ENCODE measurements at regions not wholly inside any gene's neighbourhood (a gene's known extent, or its start where the extent isn't known, plus 50 kb on each side); places are given as distances from the start of the nearest gene placed in this dataset.
A peak's percentile ranks its signal among the peaks of the same experiment; 100 is the strongest.

DNA sequence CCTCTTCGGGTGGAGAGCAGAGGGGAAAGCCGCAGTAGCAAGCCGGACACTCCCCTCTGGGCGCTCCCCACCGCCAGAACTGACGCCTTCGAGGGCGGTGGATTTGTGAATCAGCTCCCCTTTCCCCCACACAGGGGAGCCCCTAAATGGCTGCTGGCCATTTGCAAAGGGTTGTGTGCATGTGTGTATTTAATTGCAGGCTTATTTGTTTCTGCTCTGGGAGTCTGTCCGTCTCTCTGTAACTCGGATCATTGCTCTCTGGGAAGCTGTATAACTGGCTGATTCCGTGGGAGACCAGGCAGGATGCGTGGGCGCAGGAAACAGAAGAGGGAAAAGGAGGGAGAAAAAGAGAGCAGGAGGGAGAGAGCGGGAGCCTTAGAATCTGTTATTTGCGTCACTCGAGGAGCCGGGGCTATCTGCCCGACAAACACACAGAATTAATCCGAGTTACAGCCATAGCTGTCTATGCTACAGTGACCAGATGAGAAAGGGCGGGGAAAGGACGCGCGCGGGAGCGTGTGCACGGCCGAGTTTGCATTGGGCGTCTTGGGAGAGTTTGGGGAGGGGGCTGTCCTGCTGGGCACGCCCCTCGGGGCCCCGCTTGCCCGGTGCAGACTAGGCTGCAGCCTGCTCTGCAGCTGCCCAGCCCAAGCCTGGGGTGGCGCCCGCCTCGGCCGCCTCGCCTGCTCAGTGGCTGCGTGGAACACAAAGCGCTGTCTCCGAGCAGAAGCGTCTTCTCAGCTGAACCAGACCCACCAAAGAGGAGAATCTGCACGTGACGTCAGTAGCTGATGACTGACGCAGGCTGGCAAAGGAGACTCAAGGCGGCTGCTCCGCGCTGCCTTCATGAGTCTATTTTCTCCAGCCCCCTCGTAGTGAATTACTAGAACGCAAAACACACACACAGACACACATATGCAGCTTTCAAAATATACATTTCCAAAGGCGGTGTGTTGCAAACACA lies 105.3 kb upstream of the HSD17B12 start:
- no peak for FAIRE-seq
- peak in 1 of 2 donors; percentile 51 for DNase-seq (ENCODE audit: low spot score in 2 of 2)

- no peak for FAIRE-seq
- DNase-seq (ENCODE audit: low spot score in 2 of 2): no peak
Observed at GRCh38 chr11:43575913-43576310, 104.6 kb upstream of the HSD17B12 start.

DNA sequence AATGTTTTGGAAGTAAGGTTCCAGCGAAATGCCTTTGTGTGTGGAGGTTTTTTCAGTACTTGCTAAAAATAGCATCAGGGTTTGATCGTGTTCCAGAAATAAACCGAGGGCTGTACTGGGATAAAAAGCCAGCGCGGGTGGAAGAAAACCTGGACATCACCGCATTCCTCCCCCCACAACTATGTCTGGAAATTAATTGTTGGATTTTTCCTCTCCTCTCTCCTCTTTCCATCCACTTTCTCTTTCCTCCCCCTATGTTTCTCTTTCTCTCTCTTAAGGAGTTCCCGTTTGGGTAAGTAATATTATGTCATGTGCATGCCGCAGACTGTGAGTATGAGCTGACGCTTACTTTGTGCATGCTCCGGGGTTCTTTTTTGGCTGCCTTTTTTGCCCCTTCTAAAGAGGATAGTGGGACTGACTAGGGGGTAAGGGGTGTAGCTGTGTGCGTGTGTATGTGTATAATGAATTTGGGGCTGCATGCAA lies 104.2 kb upstream of the HSD17B12 start:
- DNase-seq (ENCODE audit: low spot score in 2 of 2) (no peak), FAIRE-seq (no peak)

- peak; percentile 64 to 65 for DNase-seq (ENCODE audit: low spot score in 2 of 2)
- no peak for FAIRE-seq
Observed at GRCh38 chr11:43576803-43577521, 103.6 kb upstream of the HSD17B12 start.

DNA sequence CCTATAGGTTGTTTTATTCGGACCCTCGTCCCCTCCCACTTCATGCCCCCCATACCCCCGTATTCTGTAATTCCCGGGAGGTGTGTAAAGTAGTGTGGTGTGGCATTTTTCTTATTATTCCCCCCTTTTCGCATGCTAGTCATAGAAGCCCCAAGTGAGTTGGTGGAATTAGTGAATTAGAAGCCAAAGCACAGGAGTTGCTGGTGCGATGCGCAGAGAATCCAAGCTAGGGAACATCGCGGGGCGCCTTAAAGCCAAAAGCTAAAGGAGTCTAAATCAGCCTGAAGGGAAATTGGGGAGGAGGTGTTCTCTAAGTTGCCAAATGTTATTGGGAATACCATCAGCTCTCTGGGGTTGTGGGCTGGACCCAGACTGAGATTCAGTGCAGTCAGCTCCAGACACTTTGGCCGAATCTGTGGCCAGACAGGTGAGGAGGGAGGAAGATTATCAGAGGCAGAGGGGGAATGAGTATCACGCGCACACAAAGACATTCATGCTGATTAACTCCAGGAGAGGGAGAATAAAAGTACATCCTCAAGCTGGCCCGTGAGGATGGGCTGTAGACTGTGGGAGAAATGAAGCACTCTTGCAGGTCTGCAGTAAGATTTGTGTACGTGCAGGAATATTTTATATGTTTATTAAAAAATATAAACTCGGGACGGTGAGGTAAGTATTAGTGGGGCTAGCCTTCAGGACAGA lies 102.8 kb upstream of the HSD17B12 start:
- FAIRE-seq (no peak), DNase-seq (ENCODE audit: low spot score in 2 of 2) (no peak)

DNA sequence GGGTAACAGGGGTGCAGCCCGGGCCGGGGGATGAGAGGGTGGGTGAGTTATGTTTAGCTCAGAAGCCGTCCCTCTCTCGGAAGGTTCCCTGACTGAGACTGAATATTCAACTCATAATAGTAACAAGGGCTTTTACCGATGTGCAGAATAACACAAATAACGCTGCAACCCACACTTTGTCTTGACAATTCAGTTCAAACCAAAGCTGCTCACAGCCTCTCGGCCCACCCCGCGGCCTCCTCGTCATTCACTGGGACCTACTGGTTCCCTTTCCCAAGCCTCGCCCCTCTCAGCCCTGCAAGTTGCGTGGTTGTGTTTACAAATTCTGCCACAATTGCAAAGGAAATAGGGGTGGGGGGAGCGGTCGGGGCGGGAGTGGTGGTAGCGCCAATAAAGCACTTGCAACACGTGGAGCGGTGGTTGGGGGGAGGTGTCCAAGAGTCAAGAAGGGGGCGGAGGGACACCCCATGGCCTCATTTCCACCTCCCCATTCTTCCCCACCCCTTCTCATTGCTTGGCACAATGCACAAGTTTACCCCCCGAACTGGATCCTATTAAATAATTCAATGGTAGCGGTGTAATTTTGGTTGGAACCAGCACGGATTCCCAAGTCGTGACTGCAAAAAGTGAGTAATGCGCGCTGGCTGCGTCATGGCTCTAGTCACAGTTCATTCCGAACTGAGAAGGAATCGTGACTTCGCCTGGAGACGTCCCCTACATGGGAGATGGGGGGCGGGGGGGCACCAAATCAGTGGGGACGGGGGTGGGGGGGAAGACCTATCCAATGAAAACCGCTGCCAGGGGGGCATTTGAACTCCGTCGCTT lies 102.0 kb upstream of the HSD17B12 start:
- FAIRE-seq (no peak), DNase-seq (ENCODE audit: low spot score in 2 of 2) (peak in 1 of 2 donors; percentile 41)

DNA sequence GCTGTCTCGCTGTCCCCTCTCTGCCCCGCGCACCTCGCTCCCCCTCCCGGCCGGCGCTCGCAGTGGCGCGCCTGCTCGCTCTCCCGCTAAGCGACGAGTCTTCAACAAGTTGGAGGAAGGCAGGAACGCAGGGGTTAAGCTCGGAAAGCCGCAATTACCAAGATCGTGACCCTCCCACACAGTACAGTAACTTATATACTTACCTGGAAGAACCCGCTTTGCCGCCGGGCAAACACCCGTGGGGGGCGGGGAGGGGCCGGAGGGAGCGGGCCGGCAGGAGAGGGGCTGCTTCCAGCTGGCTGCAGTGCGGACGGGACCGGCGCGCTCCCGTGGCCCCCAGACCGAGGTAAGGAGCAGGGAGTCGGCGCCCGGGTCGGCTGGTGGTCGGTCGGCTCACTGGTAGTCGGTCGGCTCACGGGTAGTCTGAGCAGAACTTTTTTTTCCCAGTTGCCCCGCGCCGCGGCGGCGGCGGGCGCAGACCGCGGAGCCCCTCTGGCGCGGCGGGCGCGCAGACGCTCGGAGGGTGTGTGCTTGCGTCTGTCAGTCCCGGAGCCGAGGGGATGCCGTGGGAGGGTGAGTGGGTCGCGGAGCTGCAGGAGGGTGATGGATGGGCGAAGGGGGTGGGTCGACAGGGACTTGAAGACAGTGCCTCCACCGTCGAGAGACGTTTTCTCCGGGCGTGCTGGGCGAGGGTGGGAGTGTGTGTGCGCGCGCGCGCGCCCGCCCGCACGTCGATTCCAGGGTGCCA lies 101.2 kb upstream of the HSD17B12 start:
- FAIRE-seq (no peak), DNase-seq (ENCODE audit: low spot score in 2 of 2) (no peak)

GRCh38 chr11:43579919-43580276 lies 100.6 kb upstream of the HSD17B12 start:
- DNase-seq (ENCODE audit: low spot score in 2 of 2) (no peak), FAIRE-seq (no peak)

DNA sequence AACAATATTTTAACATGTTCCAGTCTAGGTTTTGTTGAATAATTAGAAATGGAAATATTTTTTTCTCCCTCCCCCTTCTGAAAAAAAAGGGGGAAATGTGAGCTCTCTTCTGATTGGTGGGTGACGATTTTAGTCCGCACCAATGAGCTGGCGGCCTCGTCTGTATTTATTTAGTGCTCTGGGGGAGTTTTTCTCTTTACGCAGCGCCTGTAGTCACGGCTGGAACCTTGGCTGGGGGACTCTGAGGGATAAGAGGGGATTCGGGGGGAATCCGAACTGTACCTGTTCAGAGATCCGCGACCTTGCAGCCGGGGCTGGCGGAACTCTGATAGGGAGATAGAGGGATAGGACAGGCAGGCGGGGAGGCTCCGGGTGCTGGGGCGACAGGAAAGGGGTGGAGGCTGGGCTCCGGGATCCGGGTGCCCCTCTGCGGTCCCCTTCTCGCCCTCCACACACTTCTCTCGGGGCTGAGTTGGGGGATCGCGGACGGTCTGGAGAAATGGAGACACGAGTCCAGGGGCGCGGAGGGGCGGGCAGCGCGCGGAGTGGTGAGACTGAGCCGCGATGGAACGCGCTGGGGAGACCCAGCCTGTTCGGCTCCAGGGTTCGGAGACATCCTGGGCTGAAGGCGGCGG lies 99.7 kb upstream of the HSD17B12 start:
- FAIRE-seq (no peak), DNase-seq (ENCODE audit: low spot score in 2 of 2) (peak; percentile 49 to 56)

- no peak for FAIRE-seq
Observed at GRCh38 chr11:43581370-43582023, 99.0 kb upstream of the HSD17B12 start.

DNA sequence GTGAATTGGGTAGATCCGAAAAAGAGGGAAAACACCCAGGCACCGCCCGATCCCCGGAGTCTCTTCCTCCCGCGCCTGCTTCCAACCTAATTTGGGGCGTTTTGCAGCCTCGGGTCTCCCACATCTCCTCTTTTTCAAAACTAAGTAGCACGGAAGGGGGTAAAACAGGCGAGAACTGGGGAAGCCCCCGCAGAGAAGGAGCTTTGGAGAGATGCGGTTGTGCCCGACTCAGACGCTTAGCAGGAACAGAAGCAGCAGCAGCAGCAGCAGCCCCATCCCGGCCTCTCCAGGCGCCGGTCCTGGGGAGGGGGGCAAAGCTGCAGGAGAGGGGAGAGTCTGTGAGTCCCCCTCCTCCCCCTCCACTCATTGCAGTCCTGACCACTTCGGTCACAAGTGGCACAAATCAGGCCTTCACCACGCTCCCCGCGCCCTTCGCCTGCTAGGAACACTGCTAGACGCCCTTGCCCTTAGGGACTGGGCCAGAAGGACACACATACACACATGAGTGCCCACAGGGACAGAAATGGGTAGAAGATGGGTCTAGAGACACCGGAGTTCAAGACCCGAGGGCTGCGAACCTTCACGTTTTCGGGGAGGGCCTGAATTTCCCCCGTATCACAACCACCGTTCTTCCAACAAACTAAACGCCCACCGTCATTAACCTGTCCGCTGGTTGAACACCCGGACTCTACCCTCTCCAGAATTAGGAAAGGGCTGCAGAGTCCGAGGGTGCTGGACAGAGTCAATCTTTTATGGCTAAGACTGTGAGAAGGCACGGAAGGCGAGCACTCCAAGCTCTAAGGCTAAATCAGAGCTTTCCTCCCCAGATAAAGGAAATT lies 98.3 kb upstream of the HSD17B12 start:
- no peak for DNase-seq (ENCODE audit: low spot score in 2 of 2)
- FAIRE-seq: no peak

More at GRCh38 chr11:43581370-43582023, 99.0 kb upstream of the HSD17B12 start:
- no peak for DNase-seq (ENCODE audit: low spot score in 2 of 2)

DNA sequence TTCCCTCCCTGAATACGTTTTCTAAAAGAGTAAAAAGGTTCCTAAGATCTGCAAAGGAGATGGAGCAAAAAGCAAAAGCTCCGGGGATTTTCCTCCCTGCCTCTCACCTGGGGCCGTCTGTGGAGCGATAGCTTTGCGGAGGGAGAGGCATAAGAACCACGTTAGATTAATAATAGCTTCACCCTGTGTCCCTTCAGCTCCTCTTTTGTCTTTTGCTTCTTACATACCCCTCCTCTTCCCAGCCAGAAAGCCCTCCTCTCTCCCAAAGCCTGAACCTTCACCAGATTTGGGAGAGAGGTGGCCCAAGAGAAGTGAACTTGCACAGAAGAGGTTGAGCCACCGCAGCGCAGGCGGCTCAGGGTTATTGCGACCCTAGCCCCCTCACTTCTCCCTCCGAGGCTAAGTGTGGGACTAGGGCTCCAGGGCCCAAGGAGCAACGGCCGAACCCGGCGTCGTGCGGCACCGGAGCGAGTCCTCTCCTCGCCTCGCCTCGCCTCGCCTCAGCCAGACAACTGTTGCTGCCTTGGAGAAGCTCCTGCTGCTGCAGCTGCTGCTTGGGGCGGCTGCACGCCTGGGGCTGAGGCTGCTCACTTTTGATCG lies 97.6 kb upstream of the HSD17B12 start:
- FAIRE-seq: no peak
- no peak for DNase-seq (ENCODE audit: low spot score in 2 of 2)

- FAIRE-seq (no peak), DNase-seq (ENCODE audit: low spot score in 2 of 2) (no peak)
Observed at GRCh38 chr11:43583548-43583947, 97.0 kb upstream of the HSD17B12 start.

- no peak for DNase-seq (ENCODE audit: low spot score in 2 of 2)
- no peak for FAIRE-seq
Observed at GRCh38 chr11:43585877-43586608, 94.5 kb upstream of the HSD17B12 start.

DNA sequence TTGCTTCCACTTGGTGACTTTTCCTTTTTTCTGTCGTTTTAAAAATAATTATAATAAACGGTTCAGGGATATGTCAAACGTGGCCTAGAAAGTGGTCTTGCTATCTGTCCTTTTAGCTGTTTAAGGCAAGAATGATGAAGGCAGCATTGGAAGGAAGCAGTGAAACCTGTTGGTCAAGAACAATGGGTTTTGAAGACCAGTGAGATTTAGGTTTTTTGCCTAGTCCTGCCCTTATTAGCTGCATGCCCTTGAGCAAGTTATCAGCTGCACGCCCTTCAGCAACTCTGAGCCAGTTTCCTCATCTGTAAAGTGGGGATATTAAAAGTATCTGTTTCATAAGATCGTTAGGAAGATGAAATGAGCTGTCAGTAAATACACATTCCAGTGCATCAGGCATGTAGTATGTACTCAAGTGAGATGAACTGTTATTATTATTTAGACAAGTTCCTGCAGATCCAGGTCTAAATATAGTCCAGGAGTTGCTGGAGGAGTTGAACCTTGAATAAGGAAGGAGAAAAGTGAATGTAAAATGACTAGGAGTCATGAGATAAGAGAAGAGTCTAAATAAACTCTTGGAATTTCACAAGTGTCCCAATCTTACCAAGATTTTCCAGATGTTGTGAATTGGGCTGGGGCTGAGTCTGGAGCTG lies 90.8 kb upstream of the HSD17B12 start:
- FAIRE-seq: no peak
- no peak for DNase-seq (ENCODE audit: low spot score in 2 of 2)

DNA sequence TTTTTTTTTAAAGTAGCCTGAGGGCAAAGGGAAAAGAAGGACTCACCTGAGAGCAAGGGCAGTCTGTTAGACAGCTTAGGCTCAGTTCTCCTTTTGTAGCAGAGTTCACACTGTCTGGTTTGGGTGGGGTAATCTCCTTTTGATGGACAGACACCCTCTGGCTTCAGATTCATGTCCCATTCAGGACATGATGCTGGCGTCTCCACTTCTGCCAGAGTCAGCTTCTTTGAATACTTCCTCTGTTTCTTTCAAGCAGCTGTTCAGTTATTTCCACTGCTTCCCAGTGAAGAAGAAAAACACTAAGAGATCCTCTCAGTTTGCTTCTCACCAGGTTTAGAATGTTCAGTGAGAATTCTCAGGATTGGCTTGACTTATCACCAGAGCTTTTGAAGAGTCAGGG lies 79.0 kb upstream of the HSD17B12 start:
- no peak for FAIRE-seq
- no peak for DNase-seq (ENCODE audit: low spot score in 2 of 2)
